H9 (cell line): ENCODE measurements at regions not wholly inside any gene's neighbourhood (a gene's known extent, or its start where the extent isn't known, plus 50 kb on each side); places are given as distances from the start of the nearest gene placed in this dataset.

Experiments
- DNase-seq: peaks from one replicate; pipeline ENCODE4 v3.0.0-alpha.2; 2017
- H2AFZ ChIP-seq: one replicate; pipeline ENCODE4 v1.6.1; 2013; ENCODE audit warnings: mild to moderate bottlenecking, low read length, control low read depth, moderate library complexity
- H2AK5ac ChIP-seq: 2 replicates; pipeline ENCODE4 v1.6.1; 2013; ENCODE audit warnings: low read length, control low read depth, mixed read lengths; ENCODE audit not compliant: insufficient read length
- H2BK120ac ChIP-seq: one replicate; pipeline ENCODE4 v1.6.1; 2013; ENCODE audit warnings: low read depth, mild to moderate bottlenecking, low read length, control low read depth, inconsistent platforms; ENCODE audit not compliant: poor library complexity, severe bottlenecking
- H2BK12ac ChIP-seq: 2 replicates; pipeline ENCODE4 v1.6.1; 2013; ENCODE audit warnings: low read length, control low read depth, mixed read lengths, low read depth; ENCODE audit not compliant: insufficient read length
- H2BK15ac ChIP-seq: 2 replicates; pipeline ENCODE4 v1.6.1; 2013; ENCODE audit warnings: low read depth, low read length, control low read depth
- H2BK20ac ChIP-seq: one replicate; pipeline ENCODE4 v1.6.1; 2013; ENCODE audit warnings: low read depth, mild to moderate bottlenecking, low read length, control low read depth, inconsistent platforms; ENCODE audit not compliant: poor library complexity, severe bottlenecking
- H2BK5ac ChIP-seq: 2 replicates; pipeline ENCODE4 v1.6.1; 2013; ENCODE audit warnings: low read length, control low read depth, mixed read lengths; ENCODE audit not compliant: insufficient read length
- H3K14ac ChIP-seq: 2 replicates; pipeline ENCODE4 v1.6.1; 2013; ENCODE audit warnings: low read length, control low read depth; ENCODE audit not compliant: insufficient read depth
- H3K18ac ChIP-seq: 2 replicates; pipeline ENCODE4 v1.6.1; 2013; ENCODE audit warnings: low read depth, mild to moderate bottlenecking, mixed read lengths, low read length, control low read depth; ENCODE audit not compliant: insufficient read length
- H3K23ac ChIP-seq: 2 replicates; pipeline ENCODE4 v1.6.1; 2013; ENCODE audit warnings: low read length, control low read depth, mixed read lengths, low read depth; ENCODE audit not compliant: insufficient read length
- H3K23me2 ChIP-seq: 2 replicates; pipeline ENCODE4 v1.6.1; 2013; ENCODE audit warnings: low read depth, mild to moderate bottlenecking, mixed read lengths, low read length, control low read depth; ENCODE audit not compliant: insufficient read length, poor library complexity, severe bottlenecking
- H3K27ac ChIP-seq: 2 replicates; pipeline ENCODE4 v1.5.1; 2013; ENCODE audit warnings: low read length, control low read depth, mixed read lengths, low read depth; ENCODE audit not compliant: insufficient read length
- H3K27me3 ChIP-seq: 2 replicates; pipeline ENCODE4 v1.6.1; 2013; ENCODE audit warnings: low read length, control low read depth, inconsistent platforms; ENCODE audit not compliant: insufficient read depth
- H3K4ac ChIP-seq: 2 replicates; pipeline ENCODE4 v1.6.1; 2013; ENCODE audit warnings: low read depth, mild to moderate bottlenecking, control low read depth, inconsistent platforms, low read length, moderate library complexity
- H3K4me1 ChIP-seq: 2 replicates; pipeline ENCODE4 v1.6.1; 2013; ENCODE audit warnings: low read length, control low read depth, inconsistent platforms; ENCODE audit not compliant: insufficient read depth
- H3K4me2 ChIP-seq: 2 replicates; pipeline ENCODE4 v1.6.1; 2013; ENCODE audit warnings: low read length, control low read depth, mixed read lengths; ENCODE audit not compliant: insufficient read length, insufficient read depth
- H3K56ac ChIP-seq: 2 replicates; pipeline ENCODE4 v1.6.1; 2013; ENCODE audit warnings: low read depth, mild to moderate bottlenecking, mixed read lengths, low read length, control low read depth; ENCODE audit not compliant: insufficient read length
- H3K79me1 ChIP-seq: 2 replicates; pipeline ENCODE4 v1.6.1; 2013; ENCODE audit warnings: low read depth, mild to moderate bottlenecking, moderate library complexity, low read length, control low read depth, inconsistent platforms; ENCODE audit not compliant: insufficient read depth, poor library complexity, severe bottlenecking
- H3K79me2 ChIP-seq: 2 replicates; pipeline ENCODE4 v1.6.1; 2013; ENCODE audit warnings: low read length, control low read depth, inconsistent platforms; ENCODE audit not compliant: insufficient read depth
- H3K9ac ChIP-seq: 2 replicates; pipeline ENCODE4 v1.6.1; 2013; ENCODE audit warnings: low read length, control low read depth, mixed read lengths; ENCODE audit not compliant: insufficient read length; ENCODE audit errors: extremely low read depth
- H3K9me3 ChIP-seq: one replicate; pipeline ENCODE4 v1.6.1; 2013; ENCODE audit warnings: low read depth, low read length, inconsistent platforms; ENCODE audit not compliant: control insufficient read depth
- H3T11ph ChIP-seq: one replicate; pipeline ENCODE4 v1.6.1; 2013; ENCODE audit warnings: mild to moderate bottlenecking, low read length, control low read depth, inconsistent platforms
- H4K20me1 ChIP-seq: one replicate; pipeline ENCODE4 v1.6.1; 2013; ENCODE audit not compliant: control insufficient read depth, insufficient read length, insufficient read depth
- H4K5ac ChIP-seq: 2 replicates; pipeline ENCODE4 v1.6.1; 2013; ENCODE audit warnings: low read depth, mild to moderate bottlenecking, mixed read lengths, low read length, control low read depth; ENCODE audit not compliant: insufficient read length
- H4K8ac ChIP-seq: replicated peaks from 2 replicates; pipeline ENCODE4 v1.6.1; 2013; ENCODE audit warnings: low read length, control low read depth, mixed read lengths, low read depth; ENCODE audit not compliant: insufficient read length
- H4K91ac ChIP-seq: 2 replicates; pipeline ENCODE4 v1.6.1; 2013; ENCODE audit warnings: low read depth, mild to moderate bottlenecking, moderate library complexity, mixed read lengths, low read length, control low read depth; ENCODE audit not compliant: insufficient read length
- H3K27ac Mint-ChIP-seq, 3 experiments: 2 replicates in 2 of 3; 3 replicates in 1 of 3; pipeline ENCODE4 v1.8.0; 2020 to 2021; ENCODE audit warnings: mixed read lengths in 3 of 3, mild to moderate bottlenecking in 1 of 3, moderate library complexity in 1 of 3
- H3K27me3 Mint-ChIP-seq: 2 replicates; pipeline ENCODE4 v1.8.0; 2021; ENCODE audit warnings: low read depth, mild to moderate bottlenecking, moderate library complexity, mixed read lengths
- H3K36me3 Mint-ChIP-seq, 3 experiments: 2 replicates in 2 of 3; 3 replicates in 1 of 3; pipeline ENCODE4 v1.8.0; 2020 to 2021; ENCODE audit warnings: low read depth in 3 of 3, mixed read lengths in 3 of 3; ENCODE audit not compliant: insufficient read depth in 1 of 3
- H3K4me1 Mint-ChIP-seq, 2 experiments: 2 replicates each; pipeline ENCODE4 v1.8.0; 2020; ENCODE audit warnings: mixed read lengths in 2 of 2
- H3K4me3 Mint-ChIP-seq, 2 experiments: 2 replicates in 1 of 2; 3 replicates in 1 of 2; pipeline ENCODE4 v1.8.0; 2020 to 2021; ENCODE audit warnings: mild to moderate bottlenecking in 2 of 2, mixed read lengths in 2 of 2, moderate library complexity in 1 of 2
- H3K9me3 Mint-ChIP-seq, 2 experiments: 2 replicates in 1 of 2; 3 replicates in 1 of 2; pipeline ENCODE4 v1.8.0; 2020; ENCODE audit warnings: mild to moderate bottlenecking in 2 of 2, mixed read lengths in 2 of 2, moderate library complexity in 1 of 2
- CTCF ChIP-seq: fragments of 200-600 bp; sonication (generic); conservative IDR thresholded peaks from 3 replicates; pipeline ENCODE4 v1.8.0; 2021; ENCODE audit warnings: antibody characterized with exemption, mild to moderate bottlenecking
- WGBS: extraction: QIAGEN DNeasy Blood & Tissue Kit; methylation state at CpG from one replicate; pipeline ENCODE4 v1.1.7; 2013; ENCODE audit warnings: missing lambda C conversion rate, low lambda C conversion rate, mixed read lengths; ENCODE audit not compliant: insufficient read length; ENCODE audit errors: extremely low coverage; 5-methylcytosine and 5-hydroxymethylcytosine counted together

GRCh38 chr14:101445278-101445677 lies 116.0 kb upstream of the DIO3 start:
- Histone ChIP-seq H3K4me2 (no peak overlapping the region), H3K4me1 (no peaks in the 10 kb centered on the region), H4K91ac (no peak overlapping the region), H3K27ac (no peak overlapping the region), H4K20me1 (no peaks in the 10 kb centered on the region), H4K8ac (no peak overlapping the region), H3K9me3 (no peaks in the 10 kb centered on the region), H3K9ac (no peak overlapping the region), H3T11ph (no peak overlapping the region), H3K23me2 (no peaks in the 10 kb centered on the region), H3K79me2 (no peaks in the 10 kb centered on the region), H3K27me3 (no peaks in the 10 kb centered on the region), H4K5ac (no peak overlapping the region), H2AFZ (no peak overlapping the region), H2AK5ac (no peak overlapping the region), H2BK20ac (no peak overlapping the region), H3K4ac (no peak overlapping the region), H3K79me1 (no peaks in the 10 kb centered on the region), H2BK120ac (no peak overlapping the region), H3K18ac (no peak overlapping the region), H2BK12ac (no peak overlapping the region), H3K23ac (no peak overlapping the region), H3K56ac (no peak overlapping the region), H3K14ac (no peak overlapping the region), H2BK15ac (no peak overlapping the region), H2BK5ac (no peak overlapping the region)
- H3K27me3 Mint-ChIP-seq: peaks cover 17% of the 10 kb centered on the region
- H3K4me1 Mint-ChIP-seq: no peaks in the 10 kb centered on the region
- TF ChIP-seq CTCF: no peak
- no peak for DNase-seq
- no peak overlapping the region for H3K4me3 Mint-ChIP-seq
- no peaks in the 10 kb centered on the region for H3K9me3 Mint-ChIP-seq
- H3K27ac Mint-ChIP-seq: no peak overlapping the region
- WGBS: no CpG with 5 or more reads among the region's 4 CpGs
- no peaks in the 10 kb centered on the region for H3K36me3 Mint-ChIP-seq
